Fibroblast of pulmonary artery (primary cell): ENCODE measurements at regions not wholly inside any gene's neighbourhood (a gene's known extent, or its start where the extent isn't known, plus 50 kb on each side); places are given as distances from the start of the nearest gene placed in this dataset.
"Not testable (repeated sequence)": the region's sequence is repeated elsewhere in the genome, so short reads cannot be mapped to it uniquely, and the experiment has no call there.

Experiments used
- DNase-seq: peaks from one replicate; pipeline ENCODE4 v3.0.0-alpha.2; 2010; ENCODE audit warnings: low read depth
- H3K4me3 ChIP-seq: replicated peaks from 2 replicates; pipeline ENCODE4 v1.5.1; 2011; ENCODE audit warnings: low read depth, mild to moderate bottlenecking, control low read depth, low read length, moderate library complexity
- CTCF ChIP-seq: IDR thresholded peaks from 2 replicates; pipeline ENCODE4 v1.5.1; 2011; ENCODE audit warnings: mild to moderate bottlenecking, control low read depth, low read length, inconsistent platforms; ENCODE audit errors: missing control alignments

GRCh38 chr9:6106711-6107339 is 91.4 kb upstream of the RANBP6 start:
- H3K4me3 ChIP-seq: no peak overlapping the region
- DNase-seq: peak; percentile 65
- peak; percentile 72 for TF ChIP-seq CTCF

GRCh38 chr9:6105738-6106137 is 90.3 kb upstream of the RANBP6 start:
- no peak for TF ChIP-seq CTCF
- DNase-seq: no peak
- no peak overlapping the region for H3K4me3 ChIP-seq

GRCh38 chr9:6104406-6104805 is 89.0 kb upstream of the RANBP6 start:
- DNase-seq, H3K4me3 ChIP-seq: not testable (repeated sequence)

- DNase-seq, H3K4me3 ChIP-seq: not testable (repeated sequence)
These were observed 88.5 kb upstream of the RANBP6 start for GRCh38 chr9:6103911-6104310.

- DNase-seq, H3K4me3 ChIP-seq: not testable (repeated sequence)
These were observed 87.0 kb upstream of the RANBP6 start for GRCh38 chr9:6102336-6102987.

GRCh38 chr9:6101725-6102124 is 86.3 kb upstream of the RANBP6 start:
- H3K4me3 ChIP-seq, DNase-seq: not testable (repeated sequence)

- not testable (repeated sequence) for H3K4me3 ChIP-seq, DNase-seq
These were observed 83.9 kb upstream of the RANBP6 start for GRCh38 chr9:6099346-6099745.

GRCh38 chr9:6098431-6098830 is 83.0 kb upstream of the RANBP6 start:
- no peak for TF ChIP-seq CTCF
- DNase-seq: peak; percentile 68
- H3K4me3 ChIP-seq: no peak overlapping the region

GRCh38 chr9:6096821-6097220 is 81.4 kb upstream of the RANBP6 start:
- H3K4me3 ChIP-seq: no peak overlapping the region
- DNase-seq: peak; percentile 71

More at GRCh38 chr9:6096821-6097220, 81.4 kb upstream of the RANBP6 start:
- no peak for TF ChIP-seq CTCF
